Ishikawa (cell line): ENCODE measurements at regions not wholly inside any gene's neighbourhood (a gene's known extent, or its start where the extent isn't known, plus 50 kb on each side); places are given as distances from the start of the nearest gene placed in this dataset.

Source experiments
- CEBPB ChIP-seq: IDR thresholded peaks from 2 replicates; pipeline ENCODE4 v1.6.1; 2012
- CREB1 ChIP-seq: IDR thresholded peaks from 2 replicates; pipeline ENCODE4 v1.6.1; 2012; ENCODE audit warnings: low read depth
- EGR1 ChIP-seq: IDR thresholded peaks from 2 replicates; pipeline ENCODE4 v1.6.1; 2012
- EP300 ChIP-seq: IDR thresholded peaks from 2 replicates; pipeline ENCODE4 v1.6.1; 2012; ENCODE audit warnings: borderline replicate concordance
- FOXM1 ChIP-seq: IDR thresholded peaks from 2 replicates; pipeline ENCODE4 v1.6.1; 2012; ENCODE audit warnings: low read depth, borderline replicate concordance
- MAX ChIP-seq: IDR thresholded peaks from 2 replicates; pipeline ENCODE4 v1.6.1; 2012
- NFIC ChIP-seq: IDR thresholded peaks from 2 replicates; pipeline ENCODE4 v1.6.1; 2012
- RAD21 ChIP-seq: IDR thresholded peaks from 2 replicates; pipeline ENCODE4 v1.6.1; 2012; ENCODE audit warnings: low read depth
- REST ChIP-seq: IDR thresholded peaks from 2 replicates; pipeline ENCODE4 v1.6.1; 2012; ENCODE audit warnings: low read depth, mild to moderate bottlenecking
- TAF1 ChIP-seq: IDR thresholded peaks from 2 replicates; pipeline ENCODE4 v1.6.1; 2012; ENCODE audit warnings: low read depth, mild to moderate bottlenecking
- TCF12 ChIP-seq: IDR thresholded peaks from 2 replicates; pipeline ENCODE4 v1.6.1; 2012; ENCODE audit warnings: low read depth
- USF1 ChIP-seq: IDR thresholded peaks from 2 replicates; pipeline ENCODE4 v1.6.1; 2012
- YY1 ChIP-seq: IDR thresholded peaks from 2 replicates; pipeline ENCODE4 v1.6.1; 2012; ENCODE audit warnings: low read depth
- ZBTB7A ChIP-seq: IDR thresholded peaks from 2 replicates; pipeline ENCODE4 v1.6.1; 2012; ENCODE audit warnings: low read depth

GRCh38 chr1:224041032-224041431, 72.9 kb upstream of the FBXO28 start:
- TF ChIP-seq REST (no peak), EP300 (no peak), USF1 (no peak), RAD21 (no peak), CEBPB (no peak), MAX (no peak), ZBTB7A (no peak), TCF12 (no peak), NFIC (no peak), CREB1 (no peak), YY1 (no peak), FOXM1 (no peak), TAF1 (no peak), EGR1 (no peak)
